Osteoblast (primary cell): ENCODE measurements at regions not wholly inside any gene's neighbourhood (a gene's known extent, or its start where the extent isn't known, plus 50 kb on each side); places are given as distances from the start of the nearest gene placed in this dataset.

ENCODE experiments used
- DNase-seq: peaks from one replicate; pipeline ENCODE4 v3.0.0; 2011; ENCODE audit warnings: low spot score, mixed read lengths; ENCODE audit not compliant: insufficient read length; ENCODE audit errors: missing footprints
- H2AFZ ChIP-seq: 2 replicates; pipeline ENCODE4 v1.6.0; 2011; ENCODE audit warnings: mild to moderate bottlenecking, low read length
- H3K27ac ChIP-seq: 2 replicates; pipeline ENCODE4 v1.5.1; 2011; ENCODE audit warnings: mild to moderate bottlenecking, low read depth, low read length, moderate library complexity
- H3K27me3 ChIP-seq: 2 replicates; pipeline ENCODE4 v1.6.0; 2012; ENCODE audit warnings: mild to moderate bottlenecking, control low read depth, inconsistent platforms, low read length, moderate library complexity; ENCODE audit not compliant: insufficient read depth
- H3K36me3 ChIP-seq: 2 replicates; pipeline ENCODE4 v1.5.1; 2011; ENCODE audit warnings: mild to moderate bottlenecking, low read length, control low read depth, moderate library complexity; ENCODE audit not compliant: insufficient read depth
- H3K4me1 ChIP-seq: 2 replicates; pipeline ENCODE4 v1.5.1; 2011; ENCODE audit warnings: mild to moderate bottlenecking, low read length, control low read depth, moderate library complexity; ENCODE audit not compliant: insufficient read depth
- H3K4me2 ChIP-seq: 2 replicates; pipeline ENCODE4 v1.6.0; 2011; ENCODE audit warnings: mild to moderate bottlenecking, low read length; ENCODE audit not compliant: insufficient read depth
- H3K4me3 ChIP-seq: fragments of 200-600 bp; sonication (generic); 3 replicates; pipeline ENCODE4 v1.5.1; 2012; ENCODE audit warnings: mild to moderate bottlenecking, low read length, inconsistent platforms; ENCODE audit not compliant: insufficient read depth
- H3K79me2 ChIP-seq: 2 replicates; pipeline ENCODE4 v1.6.0; 2012; ENCODE audit warnings: mild to moderate bottlenecking, low read length, control low read depth, inconsistent platforms; ENCODE audit not compliant: insufficient read depth
- H3K9me3 ChIP-seq: 2 replicates; pipeline ENCODE4 v1.5.1; 2011; ENCODE audit warnings: low read depth, low read length, control low read depth
- H4K20me1 ChIP-seq: 2 replicates; pipeline ENCODE4 v1.6.0; 2012; ENCODE audit warnings: mild to moderate bottlenecking, low read length, control low read depth; ENCODE audit not compliant: insufficient read depth
- CTCF ChIP-seq: IDR thresholded peaks from 2 replicates; pipeline ENCODE4 v1.5.1; 2011; ENCODE audit warnings: mild to moderate bottlenecking, low read depth, low read length, moderate library complexity; ENCODE audit errors: extremely low read depth

- Histone ChIP-seq H3K27ac (no peak overlapping the region), H4K20me1 (no peaks in the 10 kb centered on the region), H3K4me3 (no peak overlapping the region), H3K4me1 (peaks cover 8% of the 10 kb centered on the region), H3K27me3 (no peaks in the 10 kb centered on the region), H3K79me2 (no peaks in the 10 kb centered on the region), H3K9me3 (no peaks in the 10 kb centered on the region), H2AFZ (no peak overlapping the region), H3K36me3 (no peaks in the 10 kb centered on the region), H3K4me2 (no peak overlapping the region)
- DNase-seq, result no peak
- TF ChIP-seq CTCF, result no peak
These were observed 838.2 kb upstream of the CHAC2 start for GRCh38 chr2:52929412-52929811.

GRCh38 chr2:52919673-52920072 lies 847.9 kb upstream of the CHAC2 start:
- Histone ChIP-seq H3K4me1 (no peaks in the 10 kb centered on the region), H3K4me3 (no peak overlapping the region)
- no peak for DNase-seq

GRCh38 chr2:52918551-52918950 lies 849.1 kb upstream of the CHAC2 start:
- no peaks in the 10 kb centered on the region for H3K79me2 ChIP-seq
- no peaks in the 10 kb centered on the region for H3K9me3 ChIP-seq
- H3K4me1 ChIP-seq, result no peaks in the 10 kb centered on the region
- no peaks in the 10 kb centered on the region for H3K36me3 ChIP-seq
- H3K27me3 ChIP-seq, result no peaks in the 10 kb centered on the region
- no peak overlapping the region for H3K4me3 ChIP-seq
- no peaks in the 10 kb centered on the region for H4K20me1 ChIP-seq
- DNase-seq, result no peak
- no peak overlapping the region for H3K27ac ChIP-seq
- no peak overlapping the region for H3K4me2 ChIP-seq
- H2AFZ ChIP-seq, result no peak overlapping the region
- no peak for TF ChIP-seq CTCF

More at GRCh38 chr2:52919673-52920072, 847.9 kb upstream of the CHAC2 start:
- H3K4me2 ChIP-seq, result no peak overlapping the region
- TF ChIP-seq CTCF, result no peak
- no peaks in the 10 kb centered on the region for H3K36me3 ChIP-seq
- no peak overlapping the region for H2AFZ ChIP-seq
- H3K27me3 ChIP-seq, result no peaks in the 10 kb centered on the region
- no peaks in the 10 kb centered on the region for H3K79me2 ChIP-seq
- H3K27ac ChIP-seq, result no peak overlapping the region
- H4K20me1 ChIP-seq, result no peaks in the 10 kb centered on the region
- no peaks in the 10 kb centered on the region for H3K9me3 ChIP-seq

- no peak for DNase-seq
- H3K79me2 ChIP-seq, result no peaks in the 10 kb centered on the region
- no peak overlapping the region for H3K27ac ChIP-seq
- H4K20me1 ChIP-seq, result no peaks in the 10 kb centered on the region
- TF ChIP-seq CTCF, result no peak
- no peak overlapping the region for H3K4me2 ChIP-seq
- H3K4me1 ChIP-seq, result no peaks in the 10 kb centered on the region
- H3K36me3 ChIP-seq, result no peaks in the 10 kb centered on the region
- no peak overlapping the region for H2AFZ ChIP-seq
- H3K27me3 ChIP-seq, result no peaks in the 10 kb centered on the region
- H3K4me3 ChIP-seq, result no peak overlapping the region
- no peaks in the 10 kb centered on the region for H3K9me3 ChIP-seq
These were observed 850.6 kb upstream of the CHAC2 start for GRCh38 chr2:52916981-52917380.
